ENCODE measurements at regions not wholly inside any gene's neighbourhood (a gene's known extent, or its start where the extent isn't known, plus 50 kb on each side); places are given as distances from the start of the nearest gene placed in this dataset. TPM values are rescaled to one million over a fixed set of nuclear protein-coding genes. Genes with fewer than 3 reads are reported as not detected.

DNA sequence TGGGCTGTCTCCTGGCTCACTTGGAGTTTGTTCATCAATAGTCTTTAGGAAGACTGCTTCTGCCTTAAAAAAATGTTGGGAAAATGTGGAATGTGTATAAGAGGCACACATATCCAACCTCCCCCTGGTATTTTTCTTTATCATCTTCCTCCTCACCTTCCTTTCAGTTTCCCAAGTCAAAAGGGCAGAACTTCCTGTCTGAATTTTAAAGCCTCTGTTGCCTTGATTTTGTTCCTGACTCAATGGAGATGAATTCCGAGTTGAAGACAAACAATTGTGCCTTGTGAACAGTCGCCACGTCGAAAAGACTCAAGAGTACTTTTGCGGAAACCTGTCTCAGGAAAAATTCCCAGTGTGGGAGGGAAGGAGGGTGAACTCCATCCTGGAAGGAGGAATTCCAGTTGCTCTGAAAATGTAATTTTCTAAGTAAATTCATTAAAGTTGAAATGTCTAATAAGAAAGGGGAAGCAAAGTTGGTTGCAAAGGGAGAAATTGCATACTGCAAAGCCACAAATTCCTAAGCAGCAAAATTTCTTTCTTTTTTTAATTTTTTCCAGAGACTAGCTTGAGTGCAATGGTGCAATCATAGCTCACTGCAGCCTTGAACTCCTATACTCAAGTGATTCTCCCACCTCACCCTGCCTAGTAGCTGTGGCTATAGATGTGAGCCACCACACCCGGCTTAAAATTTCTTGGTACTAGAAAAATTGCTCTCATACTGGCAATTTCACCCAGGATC, 50.2 kb upstream of the ELK3 start:
- Histone ChIP-seq H3K9ac (ENCODE audit: insufficient read depth in 1 of 2, low read length in 2 of 2) (no peak overlapping the region), H3K36me3 (ENCODE audit: control insufficient read depth in 4 of 4, insufficient read depth in 4 of 4, low read length in 4 of 4) (no peaks in the 10 kb centered on the region), H3K4me1 (ENCODE audit: control insufficient read depth in 5 of 5, insufficient read depth in 5 of 5, low read length in 5 of 5) (peaks cover 0 to 4% (median 0%) of the 10 kb centered on the region in 5 donors), H3K9me3 (ENCODE audit: control insufficient read depth in 4 of 4, insufficient read depth in 3 of 4, low read length in 3 of 4) (no peaks in the 10 kb centered on the region), H3K27ac (ENCODE audit: low read depth in 1 of 2, low read length in 1 of 2) (no peak overlapping the region), H3K4me3 (no peak overlapping the region), H3K27me3 (ENCODE audit: control insufficient read depth in 3 of 3, insufficient read depth in 3 of 3, low read length in 2 of 3) (no peaks in the 10 kb centered on the region)
- no peak for ATAC-seq (ENCODE audit: insufficient read depth, low FRiP score)
- 43 to 59% methylated on average over 6 of the region's 6 CpGs for WGBS, 2 donors
- TF ChIP-seq CTCF (IDR thresholded peaks at IDR 0.05; ENCODE audit: control extremely low read depth, extremely low read depth), result no peak
- DNase-seq, result no peak

Small RNAs in the stretch of these regions (small RNA-seq; reads per million reads assigned to genes)
- gene RN7SL88P (ENCODE audit: low replicate concordance), result not detected
